GM19238 (cell line): ENCODE measurements at regions not wholly inside any gene's neighbourhood (a gene's known extent, or its start where the extent isn't known, plus 50 kb on each side); places are given as distances from the start of the nearest gene placed in this dataset.
"Not testable (repeated sequence)": the region's sequence is repeated elsewhere in the genome, so short reads cannot be mapped to it uniquely, and the experiment has no call there.

Experiments used
- DNase-seq: peaks from one replicate; pipeline ENCODE4 v3.0.0; 2011; ENCODE audit warnings: low spot score; ENCODE audit not compliant: insufficient read length

- DNase-seq = no peak
These were observed 181.6 kb upstream of the C14orf180 start for GRCh38 chr14:104397956-104398355.

GRCh38 chr14:104398656-104399055 is 180.9 kb upstream of the C14orf180 start:
- DNase-seq = no peak

- no peak for DNase-seq
These were observed 180.0 kb upstream of the C14orf180 start for GRCh38 chr14:104399432-104400155.

- no peak for DNase-seq
These were observed 179.2 kb upstream of the C14orf180 start for GRCh38 chr14:104400355-104400754.

GRCh38 chr14:104401785-104402184 is 177.8 kb upstream of the C14orf180 start:
- no peak for DNase-seq

DNA sequence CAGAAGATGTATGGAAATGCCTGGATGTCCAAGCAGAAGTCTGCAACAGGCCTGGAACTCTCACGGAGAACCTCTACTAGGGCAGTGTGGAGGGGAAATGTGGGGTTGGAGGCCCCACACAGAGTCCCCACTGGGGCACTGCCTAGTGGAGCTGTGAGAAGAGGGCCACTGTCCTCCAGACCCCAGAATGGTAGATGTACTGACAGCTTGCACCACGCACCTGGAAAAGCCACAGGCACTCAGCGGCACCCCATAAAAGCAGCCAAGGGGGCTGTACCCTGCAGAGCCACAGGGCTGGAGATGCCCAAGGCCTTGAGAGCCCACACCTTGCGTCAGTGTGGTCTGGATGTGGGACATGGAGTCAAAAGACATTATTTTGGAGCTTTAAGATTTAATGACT is 177.3 kb upstream of the C14orf180 start:
- DNase-seq = not testable (repeated sequence)

GRCh38 chr14:104403421-104404220 is 175.9 kb upstream of the C14orf180 start:
- no peak for DNase-seq

DNA sequence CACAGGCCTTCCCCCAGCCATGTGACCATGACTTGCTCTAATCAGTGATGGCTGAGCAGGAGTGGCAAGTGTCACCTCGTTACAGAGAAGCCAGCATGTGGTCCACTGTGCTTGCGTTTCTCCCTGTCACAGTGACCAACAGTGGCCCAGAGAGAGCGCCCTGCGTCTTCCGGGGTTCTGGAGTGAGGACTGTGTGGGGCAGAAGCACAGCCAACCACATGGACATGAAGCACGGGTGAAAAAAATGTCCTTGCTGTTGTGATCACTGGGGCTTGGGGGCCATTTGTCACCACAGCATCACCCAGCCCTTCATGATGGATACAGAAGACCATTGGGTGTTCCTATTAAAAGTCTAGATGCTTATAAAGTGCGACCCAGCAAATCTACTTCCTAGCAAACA is 174.6 kb upstream of the C14orf180 start:
- no peak for DNase-seq

GRCh38 chr14:104405360-104406226 is 174.0 kb upstream of the C14orf180 start:
- no peak for DNase-seq

- no peak for DNase-seq
These were observed 172.7 kb upstream of the C14orf180 start for GRCh38 chr14:104406831-104407230.

- no peak for DNase-seq
These were observed 163.2 kb upstream of the C14orf180 start for GRCh38 chr14:104416383-104416782.

- DNase-seq = no peak
These were observed 159.6 kb upstream of the C14orf180 start for GRCh38 chr14:104419865-104420505.

DNA sequence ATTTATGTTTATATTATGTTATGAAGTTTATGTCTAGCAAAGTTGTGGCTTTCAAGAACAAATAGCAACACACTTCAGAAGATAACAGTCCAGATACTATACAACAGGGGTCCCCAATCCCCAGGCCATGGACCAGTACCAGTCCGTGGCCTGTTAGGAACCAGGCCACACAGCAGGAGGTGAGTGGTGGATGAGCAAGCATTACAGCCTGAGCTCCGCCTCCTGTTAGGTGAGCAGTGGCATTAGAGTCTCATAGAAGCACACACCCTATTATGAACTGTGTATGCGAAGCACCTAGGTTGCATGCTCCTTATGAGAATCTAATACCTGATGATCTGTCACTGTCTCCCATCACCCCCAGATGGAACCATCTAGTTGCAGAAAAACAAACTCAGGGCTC is 159.0 kb upstream of the C14orf180 start:
- DNase-seq = not testable (repeated sequence)

GRCh38 chr14:104420990-104421389 is 158.6 kb upstream of the C14orf180 start:
- no peak for DNase-seq

DNA sequence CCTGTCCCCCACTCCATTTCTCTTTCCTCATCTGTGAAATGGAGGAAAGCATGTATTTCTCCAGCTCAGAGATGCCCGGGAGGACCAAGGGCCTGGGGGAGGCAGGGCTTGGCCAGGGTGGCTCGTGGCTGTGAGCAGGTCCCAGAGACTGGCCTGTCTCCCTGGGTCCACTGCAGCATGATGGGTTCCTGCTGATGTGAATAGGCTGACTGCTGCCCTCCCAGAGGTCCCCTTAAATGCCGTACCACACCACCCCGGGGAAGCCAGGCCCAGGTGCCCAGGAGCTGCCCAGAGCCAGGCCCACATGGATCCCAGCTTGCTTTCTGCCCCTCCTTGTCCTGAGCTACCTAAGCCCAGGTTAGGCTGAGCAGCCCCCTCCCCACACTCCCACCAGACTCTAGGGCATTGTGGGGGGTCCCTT is 158.2 kb upstream of the C14orf180 start:
- no peak for DNase-seq

- DNase-seq = no peak
These were observed 157.4 kb upstream of the C14orf180 start for GRCh38 chr14:104421892-104422828.

- no peak for DNase-seq
These were observed 156.5 kb upstream of the C14orf180 start for GRCh38 chr14:104422837-104423681.

DNA sequence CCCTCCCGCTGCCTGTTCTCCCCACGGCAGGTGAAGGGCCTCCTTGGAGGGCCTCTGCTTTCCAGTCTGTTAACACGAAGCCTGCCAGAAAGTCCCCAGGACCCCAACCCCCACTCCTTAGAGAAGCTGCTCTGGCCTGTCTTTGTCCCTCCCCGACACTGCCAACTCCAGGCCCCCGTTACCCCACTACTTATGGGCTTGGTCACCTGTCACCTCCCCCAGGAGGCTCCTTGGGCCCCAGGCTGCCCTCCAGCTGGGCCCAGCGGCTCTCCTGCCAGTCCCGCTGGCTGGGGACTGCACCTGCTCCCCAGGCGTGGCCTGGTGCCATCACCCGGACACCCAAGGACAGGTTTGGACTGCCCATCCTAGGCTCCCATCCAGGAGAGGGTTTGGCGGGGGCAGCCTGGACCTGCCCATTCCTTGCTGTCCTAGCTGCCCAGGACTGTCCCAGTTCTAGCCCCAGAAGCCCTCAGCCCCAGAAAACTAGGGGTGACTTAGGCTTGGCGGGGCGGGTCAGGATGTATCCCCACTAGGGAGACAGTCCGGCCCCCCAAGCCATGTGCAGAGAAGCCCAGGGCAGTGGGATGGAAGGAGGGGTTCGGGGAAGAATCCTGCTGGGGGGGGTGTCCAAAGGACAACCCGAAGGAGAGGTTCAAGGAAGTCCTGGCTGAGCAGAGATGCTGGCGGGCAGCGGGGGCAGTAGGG is 155.7 kb upstream of the C14orf180 start:
- no peak for DNase-seq
